IMR-90 (cell line): ENCODE measurements at regions not wholly inside any gene's neighbourhood (a gene's known extent, or its start where the extent isn't known, plus 50 kb on each side); places are given as distances from the start of the nearest gene placed in this dataset.

Experiments
- ATAC-seq: fragments of 200-7000 bp; cut with Tn5 transposase; 2 replicates; pipeline ENCODE4 v1.9.1; 2020; ENCODE audit warnings: low read depth, mild to moderate bottlenecking, moderate library complexity
- BruUV-seq: library from RNA; stranded (reverse); fragments of 400-500 nt; replicated peaks from 2 replicates; lab custom pipeline; 2021; lab: Mats Ljungman, UMichigan
- CTCF ChIA-PET: fragments of 300-600 bp; formaldehyde crosslinking; extraction: SDS; loops from one replicate; lab custom pipeline; 2021; ENCODE audit warnings: antibody characterized with exemption; lab: Yijun Ruan, JAX
- POLR2A ChIA-PET: fragments of 300-600 bp; sonication (Branson Sonifier 250); formaldehyde crosslinking; loops from one replicate; lab custom pipeline; 2022; ENCODE audit warnings: antibody characterized with exemption; ENCODE audit not compliant: unreplicated experiment; lab: Charles Lee
- DNase-seq: peaks from one replicate; pipeline ENCODE4 v3.0.0; 2013
- H2AFZ ChIP-seq: replicated peaks from 2 replicates; pipeline ENCODE3; 2013; ENCODE audit warnings: low read length, mild to moderate bottlenecking; ENCODE audit not compliant: poor library complexity
- H2AK5ac ChIP-seq: 2 replicates; pipeline ENCODE4 v1.6.1; 2013; ENCODE audit warnings: low read depth, low read length, inconsistent platforms
- H2AK9ac ChIP-seq: replicated peaks from 2 replicates; pipeline ENCODE3; 2013; ENCODE audit warnings: mild to moderate bottlenecking, low read depth, low read length, moderate library complexity; ENCODE audit not compliant: poor library complexity
- H2BK120ac ChIP-seq: 2 replicates; pipeline ENCODE4 v1.6.1; 2013; ENCODE audit warnings: low read depth, low read length, inconsistent platforms
- H2BK15ac ChIP-seq: 3 replicates; pipeline ENCODE4 v1.6.1; 2013; ENCODE audit warnings: low read depth, low read length, inconsistent platforms
- H2BK20ac ChIP-seq: 2 replicates; pipeline ENCODE4 v1.6.1; 2013; ENCODE audit warnings: low read depth, mild to moderate bottlenecking, inconsistent platforms, low read length, moderate library complexity
- H2BK5ac ChIP-seq: 2 replicates; pipeline ENCODE4 v1.6.1; 2013; ENCODE audit warnings: mild to moderate bottlenecking, low read depth, low read length, inconsistent platforms; ENCODE audit not compliant: poor library complexity, severe bottlenecking
- H3K14ac ChIP-seq: replicated peaks from 2 replicates; pipeline ENCODE4 v1.6.1; 2013; ENCODE audit warnings: low read depth, low read length, inconsistent platforms
- H3K18ac ChIP-seq: 2 replicates; pipeline ENCODE4 v1.6.1; 2013; ENCODE audit warnings: low read depth, low read length, control low read depth
- H3K23ac ChIP-seq: 2 replicates; pipeline ENCODE4 v1.6.1; 2013; ENCODE audit warnings: low read depth, low read length, inconsistent platforms
- H3K27ac ChIP-seq: 2 replicates; pipeline ENCODE4 v1.5.1; 2013; ENCODE audit warnings: mild to moderate bottlenecking, control low read depth, low read length; ENCODE audit not compliant: insufficient read depth
- H3K27me3 ChIP-seq: 2 replicates; pipeline ENCODE4 v1.6.1; 2013; ENCODE audit warnings: low read length; ENCODE audit not compliant: control insufficient read depth, insufficient read depth
- H3K36me3 ChIP-seq: 2 replicates; pipeline ENCODE4 v1.6.1; 2013; ENCODE audit warnings: low read length, mixed read lengths; ENCODE audit not compliant: control insufficient read depth, insufficient read depth
- H3K4ac ChIP-seq: 2 replicates; pipeline ENCODE4 v1.6.1; 2013; ENCODE audit warnings: low read depth, low read length, inconsistent platforms
- H3K4me1 ChIP-seq: 2 replicates; pipeline ENCODE4 v1.6.1; 2013; ENCODE audit warnings: low read length, mixed read lengths; ENCODE audit not compliant: control insufficient read depth, insufficient read depth
- H3K4me2 ChIP-seq: 2 replicates; pipeline ENCODE4 v1.6.1; 2013; ENCODE audit warnings: low read depth, mild to moderate bottlenecking, control low read depth, low read length, moderate library complexity
- H3K4me3 ChIP-seq: 2 replicates; pipeline ENCODE4 v1.5.1; 2013; ENCODE audit warnings: low read depth, mild to moderate bottlenecking, control low read depth, low read length, moderate library complexity; ENCODE audit not compliant: insufficient read depth
- H3K56ac ChIP-seq: 2 replicates; pipeline ENCODE4 v1.6.1; 2013; ENCODE audit warnings: low read length, inconsistent platforms; ENCODE audit not compliant: insufficient read depth; ENCODE audit errors: extremely low read depth
- H3K79me1 ChIP-seq, 2 experiments: 2 replicates each; pipeline ENCODE4 v1.6.1; 2013; ENCODE audit warnings: low read length in 2 of 2, inconsistent platforms in 1 of 2, low read depth in 1 of 2
- H3K9ac ChIP-seq: 2 replicates; pipeline ENCODE4 v1.6.1; 2013; ENCODE audit warnings: low read depth, low read length, control low read depth
- H3K9me1 ChIP-seq: 2 replicates; pipeline ENCODE4 v1.6.1; 2013; ENCODE audit warnings: low read length, inconsistent platforms; ENCODE audit not compliant: insufficient read depth
- H3K9me3 ChIP-seq: 2 replicates; pipeline ENCODE4 v1.6.1; 2013; ENCODE audit warnings: low read length; ENCODE audit not compliant: control insufficient read depth, insufficient read depth
- H4K20me1 ChIP-seq: 2 replicates; pipeline ENCODE4 v1.6.1; 2013; ENCODE audit warnings: low read length, inconsistent platforms; ENCODE audit not compliant: insufficient read depth
- H4K5ac ChIP-seq: 2 replicates; pipeline ENCODE4 v1.6.1; 2013; ENCODE audit warnings: mild to moderate bottlenecking, low read depth, low read length, control low read depth
- H4K8ac ChIP-seq, 2 experiments: 2 replicates each; pipeline ENCODE4 v1.6.1; 2013; ENCODE audit warnings: low read depth in 2 of 2, low read length in 2 of 2, control low read depth in 1 of 2, inconsistent platforms in 1 of 2
- H4K91ac ChIP-seq: 2 replicates; pipeline ENCODE4 v1.6.1; 2013; ENCODE audit warnings: low read depth, low read length, inconsistent platforms; ENCODE audit not compliant: insufficient read depth
- BHLHE40 ChIP-seq: fragments of 150-350 bp; IDR thresholded peaks from 2 replicates; pipeline ENCODE4 v1.6.1; 2016; ENCODE audit warnings: mild to moderate bottlenecking, low read depth, low read length
- CHD1 ChIP-seq: IDR thresholded peaks from 2 replicates; pipeline ENCODE4 v1.6.1; 2012; ENCODE audit warnings: low read depth, low read length, improper control_type of control experiment
- CTCF ChIP-seq: conservative IDR thresholded peaks from 2 replicates; pipeline ENCODE4 v1.5.1; 2012; ENCODE audit warnings: mild to moderate bottlenecking, low read depth, low read length, improper control_type of control experiment
- MAFK ChIP-seq: IDR thresholded peaks from 2 replicates; pipeline ENCODE4 v1.6.1; 2012; ENCODE audit warnings: low read depth, low read length, improper control_type of control experiment
- MAZ ChIP-seq: IDR thresholded peaks from 2 replicates; pipeline ENCODE4 v1.6.1; 2012; ENCODE audit warnings: low read depth, mild to moderate bottlenecking, low read length, improper control_type of control experiment, moderate library complexity, borderline replicate concordance
- RAD21 ChIP-seq: IDR thresholded peaks from 2 replicates; pipeline ENCODE4 v1.6.1; 2012; ENCODE audit warnings: low read length, improper control_type of control experiment
- RCOR1 ChIP-seq: IDR thresholded peaks from 2 replicates; pipeline ENCODE4 v1.6.1; 2012; ENCODE audit warnings: mild to moderate bottlenecking, low read length, improper control_type of control experiment; ENCODE audit not compliant: insufficient replicate concordance
- RFX5 ChIP-seq: IDR thresholded peaks from 2 replicates; pipeline ENCODE4 v1.8.0; 2012; ENCODE audit warnings: low read depth, mild to moderate bottlenecking, low read length, moderate library complexity
- USF2 ChIP-seq: fragments of 150-350 bp; IDR thresholded peaks from 2 replicates; pipeline ENCODE4 v1.6.1; 2017; ENCODE audit warnings: mild to moderate bottlenecking, antibody characterized with exemption, low read length, low read depth
- WGBS, 2 experiments: methylation state at CpG; one replicate each; pipeline versions ENCODE4 v1.1.5 to v1.1.7; 2013; ENCODE audit warnings: missing lambda C conversion rate in 2 of 2; ENCODE audit not compliant: insufficient read length in 1 of 2; ENCODE audit errors: extremely low coverage in 2 of 2; 5-methylcytosine and 5-hydroxymethylcytosine counted together
- dilution Hi-C: fragments of 300-500 bp; cut with HindIII; formaldehyde crosslinking; loops from one replicate; pipeline ENCODE4 v1.14.3; 2018; ENCODE audit warnings: low sequenced_read_pairs; ENCODE audit not compliant: unreplicated experiment
- in situ Hi-C: fragments of 300-500 bp; cut with MboI; formaldehyde crosslinking; loops from 3 replicates; pipeline ENCODE4 v1.14.3; 2019; ENCODE audit warnings: low sequenced_read_pairs, inconsistent platforms, mixed read lengths
- intact Hi-C: fragments of 100-400 bp; cut with micrococcal nuclease; formaldehyde crosslinking; loops from 2 replicates; pipeline ENCODE4 v1.10.0; 2022

- ATAC-seq (no peak), DNase-seq (no peak)
- Histone ChIP-seq H3K14ac (no peak overlapping the region), H3K4ac (no peak overlapping the region), H3K27ac (no peak overlapping the region), H3K23ac (no peak overlapping the region), H3K4me1 (no peaks in the 10 kb centered on the region), H2BK15ac (no peak overlapping the region), H2AK9ac (no peak overlapping the region), H4K20me1 (no peaks in the 10 kb centered on the region), H3K4me2 (no peak overlapping the region), H2BK120ac (no peak overlapping the region), H2AK5ac (no peak overlapping the region), H4K5ac (no peak overlapping the region), H2BK20ac (no peak overlapping the region), H3K27me3 (peaks cover 2% of the 10 kb centered on the region; the same call in 1 of the 2 replicates), H3K36me3 (no peaks in the 10 kb centered on the region), H2BK5ac (no peak overlapping the region), H4K91ac (no peak overlapping the region), H4K8ac (no peak overlapping the region), H3K9me1 (no peaks in the 10 kb centered on the region), H3K4me3 (no peak overlapping the region), H3K56ac (no peak overlapping the region), H3K9me3 (no peaks in the 10 kb centered on the region), H3K18ac (no peak overlapping the region), H3K9ac (no peak overlapping the region), H3K79me1 (no peaks in the 10 kb centered on the region), H2AFZ (no peak overlapping the region)
- BruUV-seq, result no TSS peak
- dilution Hi-C loops, result no loop called here
- ChIA-PET CTCF (no interaction called here), POLR2A (no interaction called here)
- TF ChIP-seq CHD1 (no peak), CTCF (no peak), MAFK (no peak), USF2 (no peak), MAZ (no peak), RFX5 (no peak), BHLHE40 (no peak), RCOR1 (no peak), RAD21 (no peak)
- in situ Hi-C loops, result loop anchor here (10.0 kb wide), 1 partner anchor 583 kb away; no protein-coding TSS in a partner anchor
- intact Hi-C loops, result no loop called here
- no CpG with 5 or more reads among the region's 3 CpGs for WGBS, 2 experiments
These were observed 105.7 kb upstream of the TBC1D5 start for GRCh38 chr3:17848102-17848501.
